ENCODE measurements at regions not wholly inside any gene's neighbourhood (a gene's known extent, or its start where the extent isn't known, plus 50 kb on each side); places are given as distances from the start of the nearest gene placed in this dataset.
"Not testable (repeated sequence)": the region's sequence is repeated elsewhere in the genome, so short reads cannot be mapped to it uniquely, and the experiment has no call there.

DNA sequence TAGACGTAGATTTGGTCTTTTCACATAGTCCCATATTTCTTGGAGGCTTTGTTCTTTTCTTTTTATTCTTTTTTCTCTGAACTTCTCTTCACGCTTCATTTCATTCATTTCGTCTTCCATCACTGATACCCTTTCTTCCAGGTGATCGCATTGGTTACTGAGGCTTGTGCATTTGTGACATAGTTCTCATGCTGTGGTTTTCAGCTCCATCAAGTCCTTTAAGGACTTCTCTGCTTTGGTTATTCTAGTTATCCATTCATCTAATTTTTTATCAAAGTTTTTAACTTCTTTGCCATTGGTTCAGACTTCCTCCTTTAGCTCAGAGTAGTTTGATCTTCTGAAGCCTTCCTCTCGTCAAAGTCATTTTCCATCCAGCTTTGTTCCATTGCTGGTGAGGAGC lies 125.8 kb downstream of the PRL start:
- TF ChIP-seq NFIC (IDR thresholded peaks at IDR 0.05; ENCODE audit: borderline replicate concordance); EP300 (IDR thresholded peaks at IDR 0.05; ENCODE audit: borderline replicate concordance in 1 of 2, low read depth in 1 of 2, low read length in 1 of 2); GABPA (IDR thresholded peaks at IDR 0.05; ENCODE audit: low read depth); YY1 (IDR thresholded peaks at IDR 0.05; ENCODE audit: low read depth); GATA2 (CRISPR knock-in tag; IDR thresholded peaks at IDR 0.05); RAD21 (IDR thresholded peaks at IDR 0.05; ENCODE audit: low read length): not testable (repeated sequence)
- TF ChIP-seq, protein P1, sequence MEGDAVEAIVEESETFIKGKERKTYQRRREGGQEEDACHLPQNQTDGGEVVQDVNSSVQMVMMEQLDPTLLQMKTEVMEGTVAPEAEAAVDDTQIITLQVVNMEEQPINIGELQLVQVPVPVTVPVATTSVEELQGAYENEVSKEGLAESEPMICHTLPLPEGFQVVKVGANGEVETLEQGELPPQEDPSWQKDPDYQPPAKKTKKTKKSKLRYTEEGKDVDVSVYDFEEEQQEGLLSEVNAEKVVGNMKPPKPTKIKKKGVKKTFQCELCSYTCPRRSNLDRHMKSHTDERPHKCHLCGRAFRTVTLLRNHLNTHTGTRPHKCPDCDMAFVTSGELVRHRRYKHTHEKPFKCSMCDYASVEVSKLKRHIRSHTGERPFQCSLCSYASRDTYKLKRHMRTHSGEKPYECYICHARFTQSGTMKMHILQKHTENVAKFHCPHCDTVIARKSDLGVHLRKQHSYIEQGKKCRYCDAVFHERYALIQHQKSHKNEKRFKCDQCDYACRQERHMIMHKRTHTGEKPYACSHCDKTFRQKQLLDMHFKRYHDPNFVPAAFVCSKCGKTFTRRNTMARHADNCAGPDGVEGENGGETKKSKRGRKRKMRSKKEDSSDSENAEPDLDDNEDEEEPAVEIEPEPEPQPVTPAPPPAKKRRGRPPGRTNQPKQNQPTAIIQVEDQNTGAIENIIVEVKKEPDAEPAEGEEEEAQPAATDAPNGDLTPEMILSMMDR (IDR thresholded peaks at IDR 0.05) = not testable (repeated sequence)
- TF ChIP-seq, protein P2, sequence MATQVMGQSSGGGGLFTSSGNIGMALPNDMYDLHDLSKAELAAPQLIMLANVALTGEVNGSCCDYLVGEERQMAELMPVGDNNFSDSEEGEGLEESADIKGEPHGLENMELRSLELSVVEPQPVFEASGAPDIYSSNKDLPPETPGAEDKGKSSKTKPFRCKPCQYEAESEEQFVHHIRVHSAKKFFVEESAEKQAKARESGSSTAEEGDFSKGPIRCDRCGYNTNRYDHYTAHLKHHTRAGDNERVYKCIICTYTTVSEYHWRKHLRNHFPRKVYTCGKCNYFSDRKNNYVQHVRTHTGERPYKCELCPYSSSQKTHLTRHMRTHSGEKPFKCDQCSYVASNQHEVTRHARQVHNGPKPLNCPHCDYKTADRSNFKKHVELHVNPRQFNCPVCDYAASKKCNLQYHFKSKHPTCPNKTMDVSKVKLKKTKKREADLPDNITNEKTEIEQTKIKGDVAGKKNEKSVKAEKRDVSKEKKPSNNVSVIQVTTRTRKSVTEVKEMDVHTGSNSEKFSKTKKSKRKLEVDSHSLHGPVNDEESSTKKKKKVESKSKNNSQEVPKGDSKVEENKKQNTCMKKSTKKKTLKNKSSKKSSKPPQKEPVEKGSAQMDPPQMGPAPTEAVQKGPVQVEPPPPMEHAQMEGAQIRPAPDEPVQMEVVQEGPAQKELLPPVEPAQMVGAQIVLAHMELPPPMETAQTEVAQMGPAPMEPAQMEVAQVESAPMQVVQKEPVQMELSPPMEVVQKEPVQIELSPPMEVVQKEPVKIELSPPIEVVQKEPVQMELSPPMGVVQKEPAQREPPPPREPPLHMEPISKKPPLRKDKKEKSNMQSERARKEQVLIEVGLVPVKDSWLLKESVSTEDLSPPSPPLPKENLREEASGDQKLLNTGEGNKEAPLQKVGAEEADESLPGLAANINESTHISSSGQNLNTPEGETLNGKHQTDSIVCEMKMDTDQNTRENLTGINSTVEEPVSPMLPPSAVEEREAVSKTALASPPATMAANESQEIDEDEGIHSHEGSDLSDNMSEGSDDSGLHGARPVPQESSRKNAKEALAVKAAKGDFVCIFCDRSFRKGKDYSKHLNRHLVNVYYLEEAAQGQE (IDR thresholded peaks at IDR 0.05; ENCODE audit: low read depth, low read length) = not testable (repeated sequence)
